ENCODE measurements at regions not wholly inside any gene's neighbourhood (a gene's known extent, or its start where the extent isn't known, plus 50 kb on each side); places are given as distances from the start of the nearest gene placed in this dataset.
A peak's percentile ranks its signal among the peaks of the same experiment; 100 is the strongest.

DNA sequence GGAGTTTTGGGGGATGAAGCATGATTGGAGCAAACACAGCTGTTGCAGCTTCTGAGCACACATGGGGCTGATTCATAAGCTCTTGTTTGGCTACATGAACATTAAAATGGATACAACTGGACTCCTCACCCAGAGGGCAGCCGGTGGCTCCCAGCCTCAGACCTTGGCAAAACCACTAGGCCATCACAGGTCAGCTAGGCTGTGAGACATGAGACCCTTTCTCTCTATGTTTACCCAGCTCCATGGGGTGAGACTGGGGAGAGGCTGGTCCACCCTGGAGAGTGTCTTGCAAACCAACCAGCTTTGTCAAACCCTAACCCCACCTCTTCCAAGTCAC is 388.7 kb downstream of the PTPRU start:
- Histone ChIP-seq H3K9me3 (ENCODE audit: control insufficient read depth in 4 of 4, low read length in 3 of 4) (peaks cover 0 to 4% (median 0%) of the 10 kb centered on the region in 4 donors), H3K4me1 (ENCODE audit: control insufficient read depth in 4 of 4, insufficient read depth in 4 of 4, low read length in 3 of 4) (no peaks in the 10 kb centered on the region), H3K27me3 (ENCODE audit: control insufficient read depth in 4 of 4, insufficient read depth in 4 of 4, low read length in 3 of 4) (no peaks in the 10 kb centered on the region), H3K9ac (ENCODE audit: low read depth in 1 of 2, low read length in 2 of 2) (no peak overlapping the region), H3K27ac (ENCODE audit: low read depth in 1 of 2, low read length in 2 of 2) (no peak overlapping the region), H3K4me3 (ENCODE audit: low read depth in 1 of 3, low read length in 3 of 3) (no peak overlapping the region), H3K36me3 (ENCODE audit: control insufficient read depth in 4 of 4, insufficient read depth in 3 of 4, low read depth in 1 of 4, low read length in 3 of 4) (no peaks in the 10 kb centered on the region)
- peak; percentile 25 for DNase-seq (ENCODE audit: low spot score)
- 79% methylated on average over 1 of the region's 1 CpG for WGBS
- TF ChIP-seq GABPA (IDR thresholded peaks at IDR 0.05 in 1 of 2, conservative IDR thresholded peaks at IDR 0.05 in 1 of 2) = no peak
- no peak for TF ChIP-seq SP1 (IDR thresholded peaks at IDR 0.05)
- TF ChIP-seq TAF1 (conservative IDR thresholded peaks at IDR 0.05) = no peak
- TF ChIP-seq, protein P1, sequence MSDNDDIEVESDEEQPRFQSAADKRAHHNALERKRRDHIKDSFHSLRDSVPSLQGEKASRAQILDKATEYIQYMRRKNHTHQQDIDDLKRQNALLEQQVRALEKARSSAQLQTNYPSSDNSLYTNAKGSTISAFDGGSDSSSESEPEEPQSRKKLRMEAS (IDR thresholded peaks at IDR 0.05) = no peak
- TF ChIP-seq HNF4G (IDR thresholded peaks at IDR 0.05) = no peak
- no peak for TF ChIP-seq YY1 (IDR thresholded peaks at IDR 0.05)
- TF ChIP-seq, protein P2, sequence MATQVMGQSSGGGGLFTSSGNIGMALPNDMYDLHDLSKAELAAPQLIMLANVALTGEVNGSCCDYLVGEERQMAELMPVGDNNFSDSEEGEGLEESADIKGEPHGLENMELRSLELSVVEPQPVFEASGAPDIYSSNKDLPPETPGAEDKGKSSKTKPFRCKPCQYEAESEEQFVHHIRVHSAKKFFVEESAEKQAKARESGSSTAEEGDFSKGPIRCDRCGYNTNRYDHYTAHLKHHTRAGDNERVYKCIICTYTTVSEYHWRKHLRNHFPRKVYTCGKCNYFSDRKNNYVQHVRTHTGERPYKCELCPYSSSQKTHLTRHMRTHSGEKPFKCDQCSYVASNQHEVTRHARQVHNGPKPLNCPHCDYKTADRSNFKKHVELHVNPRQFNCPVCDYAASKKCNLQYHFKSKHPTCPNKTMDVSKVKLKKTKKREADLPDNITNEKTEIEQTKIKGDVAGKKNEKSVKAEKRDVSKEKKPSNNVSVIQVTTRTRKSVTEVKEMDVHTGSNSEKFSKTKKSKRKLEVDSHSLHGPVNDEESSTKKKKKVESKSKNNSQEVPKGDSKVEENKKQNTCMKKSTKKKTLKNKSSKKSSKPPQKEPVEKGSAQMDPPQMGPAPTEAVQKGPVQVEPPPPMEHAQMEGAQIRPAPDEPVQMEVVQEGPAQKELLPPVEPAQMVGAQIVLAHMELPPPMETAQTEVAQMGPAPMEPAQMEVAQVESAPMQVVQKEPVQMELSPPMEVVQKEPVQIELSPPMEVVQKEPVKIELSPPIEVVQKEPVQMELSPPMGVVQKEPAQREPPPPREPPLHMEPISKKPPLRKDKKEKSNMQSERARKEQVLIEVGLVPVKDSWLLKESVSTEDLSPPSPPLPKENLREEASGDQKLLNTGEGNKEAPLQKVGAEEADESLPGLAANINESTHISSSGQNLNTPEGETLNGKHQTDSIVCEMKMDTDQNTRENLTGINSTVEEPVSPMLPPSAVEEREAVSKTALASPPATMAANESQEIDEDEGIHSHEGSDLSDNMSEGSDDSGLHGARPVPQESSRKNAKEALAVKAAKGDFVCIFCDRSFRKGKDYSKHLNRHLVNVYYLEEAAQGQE (IDR thresholded peaks at IDR 0.05) = no peak
- TF ChIP-seq HNF4A (conservative IDR thresholded peaks at IDR 0.05) = no peak
- TF ChIP-seq JUND (IDR thresholded peaks at IDR 0.05) = no peak
- no peak for TF ChIP-seq RXRA (IDR thresholded peaks at IDR 0.05)
- TF ChIP-seq, protein P3, sequence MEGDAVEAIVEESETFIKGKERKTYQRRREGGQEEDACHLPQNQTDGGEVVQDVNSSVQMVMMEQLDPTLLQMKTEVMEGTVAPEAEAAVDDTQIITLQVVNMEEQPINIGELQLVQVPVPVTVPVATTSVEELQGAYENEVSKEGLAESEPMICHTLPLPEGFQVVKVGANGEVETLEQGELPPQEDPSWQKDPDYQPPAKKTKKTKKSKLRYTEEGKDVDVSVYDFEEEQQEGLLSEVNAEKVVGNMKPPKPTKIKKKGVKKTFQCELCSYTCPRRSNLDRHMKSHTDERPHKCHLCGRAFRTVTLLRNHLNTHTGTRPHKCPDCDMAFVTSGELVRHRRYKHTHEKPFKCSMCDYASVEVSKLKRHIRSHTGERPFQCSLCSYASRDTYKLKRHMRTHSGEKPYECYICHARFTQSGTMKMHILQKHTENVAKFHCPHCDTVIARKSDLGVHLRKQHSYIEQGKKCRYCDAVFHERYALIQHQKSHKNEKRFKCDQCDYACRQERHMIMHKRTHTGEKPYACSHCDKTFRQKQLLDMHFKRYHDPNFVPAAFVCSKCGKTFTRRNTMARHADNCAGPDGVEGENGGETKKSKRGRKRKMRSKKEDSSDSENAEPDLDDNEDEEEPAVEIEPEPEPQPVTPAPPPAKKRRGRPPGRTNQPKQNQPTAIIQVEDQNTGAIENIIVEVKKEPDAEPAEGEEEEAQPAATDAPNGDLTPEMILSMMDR (IDR thresholded peaks at IDR 0.05; ENCODE audit: low read depth, low read length, missing input control) = no peak
- TF ChIP-seq EGR1 (IDR thresholded peaks at IDR 0.05; ENCODE audit: low read depth in 2 of 2) = no peak
- TF ChIP-seq ZBTB33 (IDR thresholded peaks at IDR 0.05) = no peak
- TF ChIP-seq RAD21 (IDR thresholded peaks at IDR 0.05) = no peak
- TF ChIP-seq NR2F2 (IDR thresholded peaks at IDR 0.05) = no peak
- TF ChIP-seq FOXA1 (IDR thresholded peaks at IDR 0.05) = no peak
- TF ChIP-seq, protein P4, sequence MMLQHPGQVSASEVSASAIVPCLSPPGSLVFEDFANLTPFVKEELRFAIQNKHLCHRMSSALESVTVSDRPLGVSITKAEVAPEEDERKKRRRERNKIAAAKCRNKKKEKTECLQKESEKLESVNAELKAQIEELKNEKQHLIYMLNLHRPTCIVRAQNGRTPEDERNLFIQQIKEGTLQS (IDR thresholded peaks at IDR 0.05) = no peak
- TF ChIP-seq FOXA2 (IDR thresholded peaks at IDR 0.05) = no peak
